ENCODE measurements at regions not wholly inside any gene's neighbourhood (a gene's known extent, or its start where the extent isn't known, plus 50 kb on each side); places are given as distances from the start of the nearest gene placed in this dataset.

GRCh38 chr1:212182171-212182570 lies 103.0 kb upstream of the PPP2R5A start:
- Histone ChIP-seq H3K27ac (ENCODE audit: low read depth in 1 of 2, low read length in 2 of 2) (no peak overlapping the region), H3K4me3 (replicated peaks in 1 of 3; ENCODE audit: low read depth in 2 of 3, low read length in 3 of 3) (no peak overlapping the region), H3K4me1 (ENCODE audit: control insufficient read depth in 1 of 2, insufficient read depth in 2 of 2, low read length in 2 of 2) (peaks cover 20 to 38% of the 10 kb centered on the region in 2 donors), H3K27me3 (ENCODE audit: control insufficient read depth in 2 of 2, insufficient read depth in 2 of 2, low read length in 2 of 2) (no peaks in the 10 kb centered on the region), H2AFZ (ENCODE audit: insufficient read depth, low read depth, low read length, poor library complexity, severe bottlenecking) (no peak overlapping the region), H4K20me1 (ENCODE audit: insufficient read depth, low read length) (no peaks in the 10 kb centered on the region), H3K36me3 (replicated peaks in 1 of 2; ENCODE audit: control insufficient read depth in 1 of 2, insufficient read depth in 2 of 2, low read length in 2 of 2) (no peaks in the 10 kb centered on the region), H3K9ac (ENCODE audit: insufficient read depth, low read length, poor library complexity, severe bottlenecking) (no peak overlapping the region), H3K79me2 (ENCODE audit: insufficient read depth, low read length) (no peaks in the 10 kb centered on the region), H3K9me3 (replicated peaks in 1 of 2; ENCODE audit: control insufficient read depth in 1 of 2, insufficient read depth in 1 of 2, low read length in 2 of 2) (no peaks in the 10 kb centered on the region), H3K4me2 (replicated peaks; ENCODE audit: extremely low read depth, low read length, poor library complexity, severe bottlenecking) (no peak overlapping the region)
- no peak for DNase-seq
- Mint-ChIP-seq H3K36me3 (no peaks in the 10 kb centered on the region), H3K27ac (no peak overlapping the region), H3K27me3 (ENCODE audit: low read depth in 3 of 3) (peaks cover 0 to 2% (median 0%) of the 10 kb centered on the region in 3 donors), H3K9me3 (no peaks in the 10 kb centered on the region), H3K4me1 (peaks cover 39% of the 10 kb centered on the region), H3K4me3 (no peak overlapping the region)
- WGBS (ENCODE audit: insufficient coverage) = 100% methylated on average over 1 of the region's 4 CpGs
- TF ChIP-seq CTCF (IDR thresholded peaks at IDR 0.05) = no peak
- intact Hi-C loops (cut with micrococcal nuclease) = no loop called here

- Histone ChIP-seq H3K9ac (ENCODE audit: insufficient read depth, low read length, poor library complexity, severe bottlenecking) (no peak overlapping the region), H3K4me1 (ENCODE audit: control insufficient read depth in 1 of 2, insufficient read depth in 2 of 2, low read length in 2 of 2) (peaks cover 20 to 39% of the 10 kb centered on the region in 2 donors), H3K4me3 (replicated peaks in 1 of 3; ENCODE audit: low read depth in 2 of 3, low read length in 3 of 3) (no peak overlapping the region), H3K4me2 (replicated peaks; ENCODE audit: extremely low read depth, low read length, poor library complexity, severe bottlenecking) (no peak overlapping the region), H2AFZ (ENCODE audit: insufficient read depth, low read depth, low read length, poor library complexity, severe bottlenecking) (no peak overlapping the region), H3K79me2 (ENCODE audit: insufficient read depth, low read length) (no peaks in the 10 kb centered on the region), H3K9me3 (replicated peaks in 1 of 2; ENCODE audit: control insufficient read depth in 1 of 2, insufficient read depth in 1 of 2, low read length in 2 of 2) (no peaks in the 10 kb centered on the region), H3K36me3 (replicated peaks in 1 of 2; ENCODE audit: control insufficient read depth in 1 of 2, insufficient read depth in 2 of 2, low read length in 2 of 2) (no peaks in the 10 kb centered on the region), H3K27ac (ENCODE audit: low read depth in 1 of 2, low read length in 2 of 2) (no peak overlapping the region), H3K27me3 (ENCODE audit: control insufficient read depth in 2 of 2, insufficient read depth in 2 of 2, low read length in 2 of 2) (no peaks in the 10 kb centered on the region), H4K20me1 (ENCODE audit: insufficient read depth, low read length) (no peaks in the 10 kb centered on the region)
- Mint-ChIP-seq H3K4me1 (peaks cover 39% of the 10 kb centered on the region), H3K4me3 (no peak overlapping the region), H3K27ac (no peak overlapping the region), H3K9me3 (no peaks in the 10 kb centered on the region), H3K36me3 (no peaks in the 10 kb centered on the region), H3K27me3 (ENCODE audit: low read depth in 3 of 3) (peaks cover 0 to 2% (median 0%) of the 10 kb centered on the region in 3 donors)
- intact Hi-C loops (cut with micrococcal nuclease) = no loop called here
- no peak for DNase-seq
- WGBS (ENCODE audit: insufficient coverage) = no CpG with 5 or more reads among the region's 3 CpGs
- no peak for TF ChIP-seq CTCF (IDR thresholded peaks at IDR 0.05)
These were observed 102.6 kb upstream of the PPP2R5A start for GRCh38 chr1:212182579-212182978.
